M059J (cell line): ENCODE measurements at regions not wholly inside any gene's neighbourhood (a gene's known extent, or its start where the extent isn't known, plus 50 kb on each side); places are given as distances from the start of the nearest gene placed in this dataset.
A peak's percentile ranks its signal among the peaks of the same experiment; 100 is the strongest.

ENCODE experiments used
- DNase-seq: peaks from one replicate; pipeline ENCODE4 v3.0.0-alpha.2; 2012; ENCODE audit warnings: low read depth

DNA sequence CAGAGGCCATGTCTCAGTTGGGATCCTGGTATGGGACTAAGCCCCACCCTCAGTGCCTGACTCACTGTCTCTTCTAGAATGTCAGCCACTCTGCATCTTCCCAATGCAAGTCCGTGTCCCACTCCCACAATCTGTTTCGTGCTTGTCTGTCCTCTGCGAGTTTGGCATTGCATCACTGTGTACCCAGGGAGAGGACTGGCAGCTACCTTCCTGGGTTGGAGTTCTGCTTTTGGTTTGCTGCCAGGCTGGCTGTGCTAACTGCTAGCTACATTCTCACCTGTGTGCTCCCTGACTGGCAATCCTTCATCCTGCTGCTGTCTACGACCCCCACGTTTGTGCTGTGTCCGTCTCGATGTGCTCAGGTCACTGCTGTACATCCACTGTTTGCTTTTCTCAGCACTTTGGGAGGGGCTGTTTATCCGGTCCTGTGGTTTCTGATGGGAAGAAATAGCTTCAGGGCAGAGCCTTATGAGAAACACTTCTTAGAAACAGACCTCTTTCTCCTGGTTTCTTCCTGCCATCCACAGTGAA, 56.0 kb upstream of the GLI3 start:
- DNase-seq: peak; percentile 72

DNA sequence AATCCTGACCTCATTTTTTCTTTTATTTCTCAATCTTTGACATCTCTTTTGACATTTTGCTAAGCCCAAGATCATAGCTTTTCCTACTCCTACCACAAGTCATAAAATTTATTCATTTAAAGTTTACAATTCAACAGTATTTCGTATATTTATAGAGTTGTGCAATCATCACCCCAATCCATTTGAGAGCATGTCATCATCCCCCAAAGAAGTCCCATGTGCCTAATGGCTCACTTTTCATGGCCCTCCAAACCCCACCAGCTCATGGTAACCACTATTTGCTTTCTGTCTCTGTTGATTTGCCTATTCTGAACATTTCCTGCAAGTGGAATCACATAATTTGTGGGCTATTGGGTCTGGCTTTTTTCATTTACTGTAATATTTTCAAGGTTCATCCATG, 52.5 kb upstream of the GLI3 start:
- DNase-seq: no peak
